K562 (cell line): ENCODE measurements at regions not wholly inside any gene's neighbourhood (a gene's known extent, or its start where the extent isn't known, plus 50 kb on each side); places are given as distances from the start of the nearest gene placed in this dataset.

Source experiments
- ATAC-seq: fragments of 200-7000 bp; cut with Tn5 transposase; 3 replicates; pipeline ENCODE4 v1.9.1; 2020; ENCODE audit warnings: moderate library complexity
- BruUV-seq: library from RNA; stranded (reverse); fragments of 400-500 nt; replicated peaks from 2 replicates; lab custom pipeline; 2021; lab: Mats Ljungman, UMichigan
- CTCF ChIA-PET: fragments of 300-600 bp; formaldehyde crosslinking; extraction: SDS; loops from one replicate; lab custom pipeline; 2021; ENCODE audit warnings: low intra/inter-chr PET ratio; lab: Yijun Ruan, JAX
- POLR2A ChIA-PET: fragments of 300-600, 350-650 bp; sonication (Branson Sonifier 250); formaldehyde crosslinking; extraction: SDS; loops from one replicate; lab custom pipeline; 2021; ENCODE audit warnings: antibody characterized with exemption, inconsistent platforms; lab: Yijun Ruan, JAX
- DNase-seq, 4 experiments: peaks; one replicate each; pipeline versions ENCODE4 v3.0.0 to v3.0.0-alpha.2; 2011 to 2018; ENCODE audit warnings: low spot score in 3 of 4, mixed read lengths in 3 of 4; ENCODE audit errors: extremely low read depth in 1 of 4
- FAIRE-seq: peaks from 2 replicates; lab custom pipeline; 2011; peaks lifted over from hg19 to GRCh38; lab: Jason Lieb, UNC
- H2AFZ ChIP-seq: 2 replicates; pipeline ENCODE4 v1.6.0; 2011; ENCODE audit warnings: low read depth, low read length, control low read depth, inconsistent platforms
- H3K27ac ChIP-seq: fragments of 200-600 bp; 3 replicates; pipeline ENCODE4 v1.8.0; 2011; ENCODE audit warnings: low read depth, mild to moderate bottlenecking, control low read depth, inconsistent platforms, low read length, moderate library complexity, mixed read lengths; ENCODE audit errors: extremely low read depth
- H3K27me3 ChIP-seq, 2 experiments: fragments of 300-600 bp in 1 of 2; 2 replicates in 1 of 2; 3 replicates in 1 of 2; pipeline versions ENCODE4 v1.6.0 to v1.8.0; 2011; ENCODE audit warnings: inconsistent platforms in 2 of 2, low read length in 2 of 2, mild to moderate bottlenecking in 1 of 2, mixed read lengths in 1 of 2, moderate library complexity in 1 of 2; ENCODE audit not compliant: control insufficient read depth in 2 of 2, insufficient read depth in 2 of 2
- H3K36me3 ChIP-seq: fragments of 300-600 bp; 3 replicates; pipeline ENCODE4 v1.8.0; 2011; ENCODE audit warnings: mild to moderate bottlenecking, low read length, inconsistent platforms; ENCODE audit not compliant: control insufficient read depth, insufficient read depth
- H3K4me1 ChIP-seq, 2 experiments: fragments of 200-600 bp in 1 of 2; replicated peaks in 1 of 2; 2 replicates in 1 of 2; 3 replicates in 1 of 2; pipeline versions ENCODE4 v1.5.1 to v1.8.0; 2011; ENCODE audit warnings: inconsistent platforms in 2 of 2, low read length in 2 of 2, mild to moderate bottlenecking in 1 of 2, mixed read lengths in 1 of 2, moderate library complexity in 1 of 2; ENCODE audit not compliant: control insufficient read depth in 2 of 2, insufficient read depth in 2 of 2
- H3K4me2 ChIP-seq: 2 replicates; pipeline ENCODE4 v1.6.1; 2011; ENCODE audit warnings: low read length, control low read depth, inconsistent platforms, mixed read lengths; ENCODE audit not compliant: insufficient read depth
- H3K4me3 ChIP-seq: fragments of 200-600 bp; sonication (generic), shearing (Covaris generic); 2 replicates; pipeline ENCODE4 v1.5.1; 2016; ENCODE audit warnings: control low read depth, inconsistent platforms
- H3K79me2 ChIP-seq: fragments of 200-600 bp; 3 replicates; pipeline ENCODE4 v1.8.0; 2011; ENCODE audit warnings: low read length, inconsistent platforms; ENCODE audit not compliant: control insufficient read depth, insufficient read depth
- H3K9ac ChIP-seq, 2 experiments: 2 replicates each; pipeline versions ENCODE4 v1.6.0 to v1.6.1; 2011; ENCODE audit warnings: low read depth in 2 of 2, low read length in 2 of 2, control low read depth in 1 of 2, inconsistent platforms in 1 of 2, mild to moderate bottlenecking in 1 of 2, mixed read lengths in 1 of 2; ENCODE audit not compliant: insufficient read depth in 1 of 2
- H3K9me1 ChIP-seq: one replicate; pipeline ENCODE4 v1.6.0; 2011; ENCODE audit warnings: inconsistent platforms, mild to moderate bottlenecking, low read length, moderate library complexity; ENCODE audit not compliant: control insufficient read depth, insufficient read depth
- H3K9me3 ChIP-seq: replicated peaks from 2 replicates; pipeline ENCODE4 v1.5.1; 2011; ENCODE audit warnings: low read depth, low read length, inconsistent platforms; ENCODE audit not compliant: control insufficient read depth, insufficient read depth
- H4K20me1 ChIP-seq: replicated peaks from 2 replicates; pipeline ENCODE4 v1.6.1; 2011; ENCODE audit warnings: low read length, inconsistent platforms, mixed read lengths; ENCODE audit not compliant: control insufficient read depth, insufficient read depth
- ASH1L ChIP-seq: fragments of 450-650 bp; IDR thresholded peaks from 2 replicates; pipeline ENCODE4 v1.6.1; 2018; ENCODE audit warnings: borderline replicate concordance, mild to moderate bottlenecking, low read depth; ENCODE audit not compliant: partially characterized antibody
- EP300 ChIP-seq: IDR thresholded peaks from 2 replicates; pipeline ENCODE4 v1.6.1; 2012; ENCODE audit warnings: low read length, improper control_type of control experiment
- KAT7 ChIP-seq: sonication (generic); formaldehyde crosslinking; IDR thresholded peaks from 2 replicates; pipeline ENCODE4 v1.8.0; 2022; ENCODE audit warnings: missing genetic modification reagents, mild to moderate bottlenecking, borderline replicate concordance
- NEUROD1 ChIP-seq: fragments of 150-350 bp; IDR thresholded peaks from 2 replicates; pipeline ENCODE4 v1.6.1; 2014; ENCODE audit warnings: borderline replicate concordance, low read length, low read depth; ENCODE audit not compliant: partially characterized antibody
- SIRT6 ChIP-seq: IDR thresholded peaks from one replicate; pipeline ENCODE4 v1.6.1; 2012; ENCODE audit warnings: low read depth, mild to moderate bottlenecking, control low read depth, inconsistent platforms, low read length, moderate library complexity
- ZNF79 ChIP-seq: fragments of 250-450 bp; sonication (Bioruptor Pico); IDR thresholded peaks from 2 replicates; pipeline ENCODE4 v1.4.0; 2020; ENCODE audit warnings: low read depth, mild to moderate bottlenecking, moderate library complexity
- WGBS: fragments of 100-300 bp; shearing (Covaris generic); methylation state at CpG from one replicate; pipeline ENCODE4 v1.1.6; 2016; ENCODE audit warnings: low coverage, mixed read lengths; ENCODE audit not compliant: insufficient coverage; ENCODE audit errors: missing lambda C conversion rate; 5-methylcytosine and 5-hydroxymethylcytosine counted together
- in situ Hi-C: fragments of 300-500 bp; cut with MboI; formaldehyde crosslinking; loops from 4 replicates; pipeline ENCODE4 v1.15.0; 2018; ENCODE audit warnings: inconsistent platforms, mixed read lengths
- intact Hi-C: fragments of 100-400 bp; cut with micrococcal nuclease; formaldehyde crosslinking; loops from 2 replicates; pipeline ENCODE4 v1.14.2; 2022

DNA sequence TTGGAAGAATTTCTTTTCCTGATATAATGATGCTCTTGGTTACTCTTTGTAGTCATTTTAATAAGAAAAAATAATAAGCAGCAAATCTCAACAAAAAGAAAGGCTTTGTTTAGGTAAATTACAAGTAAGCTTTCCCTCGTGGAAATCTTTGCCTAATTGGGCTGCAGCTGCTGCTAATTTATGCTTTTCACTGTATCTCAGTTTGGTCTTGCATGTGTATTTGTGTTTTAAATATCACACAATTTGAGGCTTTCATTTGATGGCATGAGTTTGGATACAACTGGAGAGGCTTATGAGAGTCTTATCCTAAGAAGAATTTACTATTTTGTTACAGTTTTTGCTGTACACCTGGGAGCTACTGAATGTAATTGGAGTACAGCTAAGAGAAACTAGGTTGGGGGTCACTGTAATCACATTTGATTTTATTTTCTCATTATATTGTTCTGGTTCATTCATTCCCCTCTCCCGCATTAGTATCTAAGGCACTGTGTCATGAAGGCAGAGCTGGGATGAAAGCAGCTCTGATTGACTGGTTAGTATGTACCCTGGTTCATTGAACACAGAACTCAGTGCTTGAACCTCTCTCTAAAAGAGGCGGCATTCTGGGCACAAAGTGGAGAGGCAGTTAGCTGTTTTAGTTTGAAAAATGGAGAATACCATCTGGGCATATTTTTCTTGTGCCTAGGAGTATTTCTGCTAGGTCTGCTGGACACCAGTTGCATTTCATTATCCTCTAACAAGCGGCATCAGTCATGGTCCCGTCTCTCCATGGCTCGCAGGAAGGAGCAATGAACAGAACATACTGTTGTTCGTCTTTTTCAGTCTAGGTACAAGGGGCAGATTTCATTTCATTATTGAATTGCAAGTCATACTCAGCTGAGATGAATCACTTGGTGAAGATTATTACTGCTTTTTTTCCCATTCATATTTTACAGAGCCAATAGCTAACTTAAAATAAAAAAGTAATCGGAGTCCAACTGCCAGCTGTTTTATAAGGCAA lies 118.0 kb upstream of the TMEM260 start:
- Histone ChIP-seq H3K9ac (no peak overlapping the region), H4K20me1 (no peaks in the 10 kb centered on the region), H3K9me1 (no peaks in the 10 kb centered on the region), H3K4me1 (no peaks in the 10 kb centered on the region), H3K4me2 (no peak overlapping the region), H3K9me3 (no peaks in the 10 kb centered on the region), H3K79me2 (no peaks in the 10 kb centered on the region), H3K4me3 (no peak overlapping the region), H3K27ac (no peak overlapping the region), H3K36me3 (no peaks in the 10 kb centered on the region), H2AFZ (no peak overlapping the region), H3K27me3 (no peaks in the 10 kb centered on the region)
- 1% methylated on average over 8 of the region's 8 CpGs for WGBS
- FAIRE-seq (no peak), ATAC-seq (no peak), DNase-seq (no peak)
- intact Hi-C loops, result no loop called here
- in situ Hi-C loops, result no loop called here
- CTCF ChIA-PET, result no interaction called here
- no TSS peak for BruUV-seq
- TF ChIP-seq NEUROD1, result no peak
- no peak for TF ChIP-seq ASH1L
- TF ChIP-seq EP300, result no peak
- no peak for TF ChIP-seq KAT7 (CRISPR knock-in tag)
- no peak for TF ChIP-seq ZNF79
- TF ChIP-seq SIRT6, result no peak
- POLR2A ChIA-PET, result interaction anchor here (0.6 kb wide), 1 partner anchor 13 kb away, joined by 3 read pairs; no protein-coding TSS in a partner anchor
